H1 (cell line): ENCODE measurements at regions not wholly inside any gene's neighbourhood (a gene's known extent, or its start where the extent isn't known, plus 50 kb on each side); places are given as distances from the start of the nearest gene placed in this dataset.

Experiments
- CTCF ChIA-PET: fragments of 300-600 bp; sonication (Branson Sonifier 250); formaldehyde crosslinking; loops from one replicate; lab custom pipeline; 2021; ENCODE audit not compliant: partially characterized antibody; lab: Charles Lee
- POLR2A ChIA-PET: fragments of 300-600 bp; sonication (Branson Sonifier 250); formaldehyde crosslinking; loops from one replicate; lab custom pipeline; 2021; ENCODE audit warnings: inconsistent platforms; ENCODE audit not compliant: partially characterized antibody; lab: Charles Lee
- DNase-seq, 2 experiments: peaks; one replicate each; pipeline versions ENCODE4 v3.0.0 to v3.0.0-alpha.2; 2010 to 2022; ENCODE audit warnings: low spot score in 2 of 2, low read depth in 1 of 2, mixed read lengths in 1 of 2
- FAIRE-seq: peaks from 2 replicates; lab custom pipeline; 2011; peaks lifted over from hg19 to GRCh38; lab: Jason Lieb, UNC
- H2AFZ ChIP-seq: 2 replicates; pipeline ENCODE4 v1.8.1; 2012; ENCODE audit warnings: low read length, inconsistent platforms
- H2AK5ac ChIP-seq: 2 replicates; pipeline ENCODE4 v1.6.1; 2013; ENCODE audit warnings: low read depth, low read length
- H2BK120ac ChIP-seq: replicated peaks from 2 replicates; pipeline ENCODE3; 2013; ENCODE audit warnings: low read depth, low read length, inconsistent platforms
- H2BK12ac ChIP-seq: 2 replicates; pipeline ENCODE4 v1.6.1; 2013; ENCODE audit warnings: low read depth, low read length
- H2BK15ac ChIP-seq: 2 replicates; pipeline ENCODE4 v1.6.1; 2013; ENCODE audit warnings: low read length
- H2BK20ac ChIP-seq: 2 replicates; pipeline ENCODE4 v1.6.1; 2013; ENCODE audit warnings: low read length
- H2BK5ac ChIP-seq: 2 replicates; pipeline ENCODE4 v1.6.1; 2013; ENCODE audit warnings: low read depth, low read length
- H3K14ac ChIP-seq: 2 replicates; pipeline ENCODE4 v1.6.1; 2013; ENCODE audit warnings: inconsistent platforms; ENCODE audit not compliant: insufficient read length
- H3K18ac ChIP-seq: 2 replicates; pipeline ENCODE4 v1.6.1; 2013; ENCODE audit warnings: low read length; ENCODE audit errors: extremely low read depth
- H3K23ac ChIP-seq: 2 replicates; pipeline ENCODE4 v1.6.1; 2013; ENCODE audit warnings: inconsistent platforms; ENCODE audit not compliant: insufficient read length
- H3K23me2 ChIP-seq: 2 replicates; pipeline ENCODE4 v1.6.1; 2013; ENCODE audit warnings: low read depth, low read length
- H3K27ac ChIP-seq: 2 replicates; pipeline ENCODE4 v1.6.1; 2011; ENCODE audit warnings: low read depth, low read length, inconsistent platforms
- H3K27me3 ChIP-seq, 4 experiments: replicated peaks in 1 of 4; 1 replicate in 1 of 4; 2 replicates in 3 of 4; pipeline versions ENCODE4 v1.6.1 to v1.8.1; 2011 to 2013; ENCODE audit warnings: low read length in 3 of 4, mild to moderate bottlenecking in 3 of 4, inconsistent platforms in 2 of 4, mixed read lengths in 2 of 4, moderate library complexity in 1 of 4; ENCODE audit not compliant: control insufficient read depth in 3 of 4, insufficient read depth in 3 of 4; ENCODE audit errors: extremely low read depth in 1 of 4
- H3K36me3 ChIP-seq, 4 experiments: 2 replicates each; pipeline versions ENCODE4 v1.6.1 to v1.8.1; 2011 to 2013; ENCODE audit warnings: mild to moderate bottlenecking in 4 of 4, low read length in 3 of 4, moderate library complexity in 2 of 4, control low read depth in 1 of 4, inconsistent platforms in 1 of 4; ENCODE audit not compliant: insufficient read depth in 4 of 4, control insufficient read depth in 2 of 4
- H3K4ac ChIP-seq: replicated peaks from 2 replicates; pipeline ENCODE3; 2013; ENCODE audit warnings: low read length, low read depth, mixed read lengths, inconsistent platforms; ENCODE audit not compliant: insufficient read length
- H3K4me1 ChIP-seq, 4 experiments: replicated peaks in 1 of 4; 1 replicate in 1 of 4; 2 replicates in 3 of 4; pipeline versions ENCODE4 v1.6.1 to v1.8.1; 2011 to 2013; ENCODE audit warnings: low read length in 3 of 4, inconsistent platforms in 2 of 4, mixed read lengths in 1 of 4; ENCODE audit not compliant: insufficient read depth in 4 of 4, control insufficient read depth in 3 of 4
- H3K4me2 ChIP-seq, 2 experiments: 2 replicates each; pipeline versions ENCODE4 v1.6.1 to v1.8.1; 2011 to 2013; ENCODE audit warnings: low read depth in 2 of 2, low read length in 2 of 2, control low read depth in 1 of 2, inconsistent platforms in 1 of 2, mild to moderate bottlenecking in 1 of 2; ENCODE audit not compliant: insufficient read depth in 1 of 2
- H3K4me3 ChIP-seq, 4 experiments: fragments of 200-600, 300-600 bp in 1 of 4; sonication (generic), shearing (Covaris generic), sonication (Bioruptor Twin) in 1 of 4; 2 replicates each; pipeline versions ENCODE4 v1.5.1 to v1.8.1; 2011 to 2016; ENCODE audit warnings: low read length in 4 of 4, low read depth in 3 of 4, control low read depth in 2 of 4, inconsistent platforms in 2 of 4, mild to moderate bottlenecking in 2 of 4, mixed read lengths in 1 of 4, moderate library complexity in 1 of 4; ENCODE audit not compliant: insufficient read depth in 2 of 4; ENCODE audit errors: extremely low read depth in 1 of 4
- H3K56ac ChIP-seq: replicated peaks from 2 replicates; pipeline ENCODE3; 2013; ENCODE audit warnings: low read depth, mild to moderate bottlenecking, mixed read lengths, low read length, inconsistent platforms; ENCODE audit not compliant: insufficient read length
- H3K79me1 ChIP-seq: 2 replicates; pipeline ENCODE4 v1.6.1; 2013; ENCODE audit warnings: low read depth, low read length, control low read depth
- H3K79me2 ChIP-seq, 2 experiments: 2 replicates each; pipeline versions ENCODE4 v1.6.1 to v1.8.1; 2012 to 2013; ENCODE audit warnings: low read length in 2 of 2, mild to moderate bottlenecking in 2 of 2, inconsistent platforms in 1 of 2; ENCODE audit not compliant: insufficient read depth in 2 of 2, control insufficient read depth in 1 of 2
- H3K9ac ChIP-seq, 4 experiments: replicated peaks in 1 of 4; 1 replicate in 1 of 4; 2 replicates in 3 of 4; pipeline versions ENCODE4 v1.6.1 to v1.8.1; 2011 to 2013; ENCODE audit warnings: low read depth in 3 of 4, low read length in 3 of 4, control low read depth in 2 of 4, mild to moderate bottlenecking in 2 of 4, moderate library complexity in 2 of 4, inconsistent platforms in 1 of 4; ENCODE audit errors: extremely low read depth in 1 of 4
- H3K9me3 ChIP-seq, 2 experiments: 2 replicates each; pipeline versions ENCODE4 v1.6.1 to v1.8.1; 2012 to 2013; ENCODE audit warnings: mild to moderate bottlenecking in 2 of 2, moderate library complexity in 2 of 2, control low read depth in 1 of 2, inconsistent platforms in 1 of 2, low read depth in 1 of 2, low read length in 1 of 2, mixed read lengths in 1 of 2; ENCODE audit not compliant: insufficient read depth in 2 of 2
- H4K20me1 ChIP-seq, 2 experiments: replicated peaks in 1 of 2; 2 replicates each; pipeline versions ENCODE3 to v1.8.1; 2011 to 2013; ENCODE audit warnings: inconsistent platforms in 2 of 2, low read length in 2 of 2, mild to moderate bottlenecking in 1 of 2; ENCODE audit not compliant: insufficient read depth in 2 of 2, control insufficient read depth in 1 of 2
- H4K5ac ChIP-seq: 2 replicates; pipeline ENCODE4 v1.6.1; 2013; ENCODE audit warnings: low read length, low read depth, mixed read lengths, inconsistent platforms; ENCODE audit not compliant: insufficient read length
- H4K8ac ChIP-seq: 2 replicates; pipeline ENCODE4 v1.8.0; 2013; ENCODE audit warnings: mild to moderate bottlenecking, moderate library complexity, low read length, inconsistent platforms; ENCODE audit not compliant: insufficient read depth; ENCODE audit errors: extremely low read depth
- H4K91ac ChIP-seq: replicated peaks from 2 replicates; pipeline ENCODE3; 2013; ENCODE audit warnings: low read length, mixed read lengths, inconsistent platforms; ENCODE audit not compliant: insufficient read length
- BCL11A ChIP-seq, 2 experiments: IDR thresholded peaks; one replicate each; pipeline ENCODE4 v1.6.1; 2011; ENCODE audit warnings: low read depth in 2 of 2, low read length in 2 of 2, mild to moderate bottlenecking in 2 of 2
- CEBPB ChIP-seq: IDR thresholded peaks from 2 replicates; pipeline ENCODE4 v1.6.1; 2012; ENCODE audit warnings: low read depth, low read length
- CHD1 ChIP-seq: IDR thresholded peaks from 2 replicates; pipeline ENCODE4 v1.6.1; 2012; ENCODE audit warnings: low read depth, low read length, improper control_type of control experiment
- E2F6 ChIP-seq: IDR thresholded peaks from 2 replicates; pipeline ENCODE4 v1.6.1; 2012; ENCODE audit warnings: inconsistent platforms
- EP300 ChIP-seq, 2 experiments: IDR thresholded peaks; 1 replicate in 1 of 2; 2 replicates in 1 of 2; pipeline ENCODE4 v1.6.1; 2011 to 2012; ENCODE audit warnings: low read depth in 2 of 2, low read length in 2 of 2, mild to moderate bottlenecking in 2 of 2, borderline replicate concordance in 1 of 2, inconsistent platforms in 1 of 2, moderate library complexity in 1 of 2
- GABPA ChIP-seq: IDR thresholded peaks from 2 replicates; pipeline ENCODE4 v1.6.1; 2011; ENCODE audit warnings: mild to moderate bottlenecking, low read length, moderate library complexity, borderline replicate concordance; ENCODE audit not compliant: insufficient read depth
- HDAC2 ChIP-seq, 2 experiments: fragments of 300-600 bp in 1 of 2; sonication (generic) in 1 of 2; IDR thresholded peaks; 2 replicates each; pipeline ENCODE4 v1.6.1; 2011 to 2012; ENCODE audit warnings: low read depth in 2 of 2, low read length in 2 of 2, mild to moderate bottlenecking in 2 of 2, moderate library complexity in 2 of 2, borderline replicate concordance in 1 of 2, inconsistent platforms in 1 of 2
- HDAC6 ChIP-seq: IDR thresholded peaks from one replicate; pipeline ENCODE4 v1.7.1; 2012; ENCODE audit warnings: low read depth, mild to moderate bottlenecking, inconsistent platforms, low read length, moderate library complexity
- MAFK ChIP-seq: IDR thresholded peaks from 2 replicates; pipeline ENCODE4 v1.6.1; 2012; ENCODE audit warnings: low read depth, mild to moderate bottlenecking, improper control_type of control experiment, low read length
- MAX ChIP-seq: IDR thresholded peaks from 2 replicates; pipeline ENCODE4 v1.6.1; 2012; ENCODE audit warnings: inconsistent platforms
- POU5F1 ChIP-seq: IDR thresholded peaks from 2 replicates; pipeline ENCODE4 v1.6.1; 2011; ENCODE audit warnings: low read depth, mild to moderate bottlenecking, low read length, moderate library complexity
- RFX5 ChIP-seq: IDR thresholded peaks from 2 replicates; pipeline ENCODE4 v1.6.1; 2011; ENCODE audit warnings: low read depth, low read length, improper control_type of control experiment, borderline replicate concordance
- TCF12 ChIP-seq: IDR thresholded peaks from 2 replicates; pipeline ENCODE4 v1.6.1; 2011; ENCODE audit warnings: low read depth, mild to moderate bottlenecking, low read length
- ZNF274 ChIP-seq: IDR thresholded peaks from 2 replicates; pipeline ENCODE4 v1.7.0; 2012; ENCODE audit warnings: low read length, borderline replicate concordance; ENCODE audit errors: extremely low read depth
- WGBS, 2 experiments: shearing (Covaris generic) in 1 of 2; methylation state at CpG; one replicate each; pipeline versions ENCODE4 v1.1.6 to v1.1.7; 2013 to 2015; ENCODE audit warnings: low lambda C conversion rate in 2 of 2, mixed read lengths in 2 of 2, inconsistent platforms in 1 of 2, low coverage in 1 of 2, missing lambda C conversion rate in 1 of 2; ENCODE audit not compliant: insufficient replicate concordance in 2 of 2, insufficient coverage in 1 of 2, insufficient read length in 1 of 2; ENCODE audit errors: extremely low coverage in 1 of 2, missing lambda C conversion rate in 1 of 2; 5-methylcytosine and 5-hydroxymethylcytosine counted together

- H2AK5ac ChIP-seq = no peak overlapping the region
- no peak overlapping the region for H2BK120ac ChIP-seq
- no peak overlapping the region for H3K18ac ChIP-seq
- H3K36me3 ChIP-seq = no peaks in the 10 kb centered on the region
- FAIRE-seq = no peak
- H3K79me1 ChIP-seq = no peaks in the 10 kb centered on the region
- H4K5ac ChIP-seq = no peak overlapping the region
- H2BK15ac ChIP-seq = no peak overlapping the region
- no peak overlapping the region for H3K23ac ChIP-seq
- no peak overlapping the region for H3K27ac ChIP-seq
- H3K79me2 ChIP-seq = no peaks in the 10 kb centered on the region
- no peak overlapping the region for H3K56ac ChIP-seq
- H2BK12ac ChIP-seq = no peak overlapping the region
- H3K14ac ChIP-seq = no peak overlapping the region
- H3K27me3 ChIP-seq = no peaks in the 10 kb centered on the region
- no peak overlapping the region for H2AFZ ChIP-seq
- DNase-seq = no peak
- no peaks in the 10 kb centered on the region for H4K20me1 ChIP-seq
- ChIA-PET CTCF (interaction anchor here (0.7 to 6.0 kb wide), 2 partner anchors 53 to 489 kb away, joined by 3 to 59 read pairs; no protein-coding TSS in a partner anchor), POLR2A (no interaction called here)
- no peak overlapping the region for H3K9ac ChIP-seq
- H2BK5ac ChIP-seq = no peak overlapping the region
- H2BK20ac ChIP-seq = no peak overlapping the region
- no peak overlapping the region for H4K8ac ChIP-seq
- no peaks in the 10 kb centered on the region for H3K9me3 ChIP-seq
- H3K4ac ChIP-seq = no peak overlapping the region
- WGBS, 2 experiments = 78% methylated on average over 5 of the region's 5 CpGs; no CpG with 5 or more reads in 1 of the 2 experiments
- H3K23me2 ChIP-seq = no peaks in the 10 kb centered on the region
- H4K91ac ChIP-seq = no peak overlapping the region
- H3K4me3 ChIP-seq = no peak overlapping the region
- H3K4me1 ChIP-seq = peaks cover 0 to 2% (median 0%) of the 10 kb centered on the region in 4 experiments; a peak in 1 of 7 replicates
- H3K4me2 ChIP-seq = no peak overlapping the region
- TF ChIP-seq GABPA (no peak), HDAC6 (no peak), CEBPB (no peak), POU5F1 (no peak), HDAC2 (IDR thresholded peaks at IDR 0.05; ENCODE audit: borderline replicate concordance in 1 of 2, low read depth in 2 of 2, low read length in 2 of 2) (no peak), CHD1 (no peak), BCL11A (IDR thresholded peaks at IDR 0.05; ENCODE audit: low read depth in 2 of 2, low read length in 2 of 2) (no peak), TCF12 (no peak), MAX (no peak), E2F6 (no peak), EP300 (IDR thresholded peaks at IDR 0.05; ENCODE audit: borderline replicate concordance in 1 of 2, low read depth in 2 of 2, low read length in 2 of 2) (no peak), RFX5 (no peak), MAFK (no peak), ZNF274 (no peak)
These were observed 87.2 kb upstream of the PFKP start for GRCh38 chr10:2980116-2980515.
